Tibial artery (tissue), 4 donors: ENCODE measurements at regions not wholly inside any gene's neighbourhood (a gene's known extent, or its start where the extent isn't known, plus 50 kb on each side); places are given as distances from the start of the nearest gene placed in this dataset.

Experiments used
- DNase-seq, 2 donors: peaks; one replicate each; pipeline ENCODE4 v3.0.0-alpha.2; 2019
- H3K27ac ChIP-seq, 2 donors: fragments of 200-600 bp; sonication (generic) in 1 of 2; 1 replicate in 1 of 2; 2 replicates in 1 of 2; pipeline ENCODE4 v1.5.1; 2018 to 2019; ENCODE audit warnings: mild to moderate bottlenecking in 1 of 2
- H3K27me3 ChIP-seq, 2 donors: fragments of 200-600 bp; sonication (generic) in 1 of 2; one replicate each; pipeline versions ENCODE4 v1.5.1 to v1.6.0; 2016 to 2019
- H3K36me3 ChIP-seq, 3 donors: fragments of 200-600 bp; sonication (generic) in 2 of 3; one replicate each; pipeline ENCODE4 v1.5.1; 2016 to 2019; ENCODE audit warnings: mild to moderate bottlenecking in 2 of 3
- H3K4me1 ChIP-seq, 4 donors: fragments of 200-600 bp; sonication (generic) in 2 of 4; 1 replicate in 3 of 4; 2 replicates in 1 of 4; pipeline ENCODE4 v1.5.1; 2016 to 2019
- H3K4me3 ChIP-seq, 2 donors: fragments of 200-600 bp; sonication (generic) in 1 of 2; 1 replicate in 1 of 2; 2 replicates in 1 of 2; pipeline ENCODE4 v1.5.1; 2018 to 2019; ENCODE audit warnings: mild to moderate bottlenecking in 2 of 2
- H3K9me3 ChIP-seq, 3 donors: fragments of 200-600 bp; sonication (generic) in 1 of 3; one replicate each; pipeline ENCODE4 v1.5.1; 2016 to 2019
- intact Hi-C: fragments of 100-400 bp; cut with DNase I; formaldehyde crosslinking; loops from one replicate; pipeline ENCODE4 v1.15.0; 2023; ENCODE audit warnings: low total_unique reads
- TF ChIP-seq, protein P1 (sequence below), 2 experiments: fragments of 200-600 bp in 1 of 2; fragments of 450-650 bp in 1 of 2; IDR thresholded peaks; one replicate each; pipeline ENCODE4 v1.5.1; 2017 to 2019; ENCODE audit warnings: antibody characterized with exemption in 2 of 2, mild to moderate bottlenecking in 1 of 2, moderate library complexity in 1 of 2

- DNase-seq = no peak
- peaks cover 0 to 11% (median 9%) of the 10 kb centered on the region in 4 donors for H3K4me1 ChIP-seq
- TF ChIP-seq, protein P1, sequence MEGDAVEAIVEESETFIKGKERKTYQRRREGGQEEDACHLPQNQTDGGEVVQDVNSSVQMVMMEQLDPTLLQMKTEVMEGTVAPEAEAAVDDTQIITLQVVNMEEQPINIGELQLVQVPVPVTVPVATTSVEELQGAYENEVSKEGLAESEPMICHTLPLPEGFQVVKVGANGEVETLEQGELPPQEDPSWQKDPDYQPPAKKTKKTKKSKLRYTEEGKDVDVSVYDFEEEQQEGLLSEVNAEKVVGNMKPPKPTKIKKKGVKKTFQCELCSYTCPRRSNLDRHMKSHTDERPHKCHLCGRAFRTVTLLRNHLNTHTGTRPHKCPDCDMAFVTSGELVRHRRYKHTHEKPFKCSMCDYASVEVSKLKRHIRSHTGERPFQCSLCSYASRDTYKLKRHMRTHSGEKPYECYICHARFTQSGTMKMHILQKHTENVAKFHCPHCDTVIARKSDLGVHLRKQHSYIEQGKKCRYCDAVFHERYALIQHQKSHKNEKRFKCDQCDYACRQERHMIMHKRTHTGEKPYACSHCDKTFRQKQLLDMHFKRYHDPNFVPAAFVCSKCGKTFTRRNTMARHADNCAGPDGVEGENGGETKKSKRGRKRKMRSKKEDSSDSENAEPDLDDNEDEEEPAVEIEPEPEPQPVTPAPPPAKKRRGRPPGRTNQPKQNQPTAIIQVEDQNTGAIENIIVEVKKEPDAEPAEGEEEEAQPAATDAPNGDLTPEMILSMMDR (IDR thresholded peaks at IDR 0.05) = no peak
These were observed 213.1 kb downstream of the C7orf25 start for GRCh38 chr7:42698600-42699374.

GRCh38 chr7:42694894-42695507, 216.9 kb downstream of the C7orf25 start:
- no peak for DNase-seq
- intact Hi-C loops = loop anchor here (5.0 kb wide), 1 partner anchor 718 kb away; no protein-coding TSS in a partner anchor
- Histone ChIP-seq H3K4me3 (no peak overlapping the region), H3K27ac (no peak overlapping the region), H3K27me3 (no peaks in the 10 kb centered on the region), H3K4me1 (peaks cover 0 to 30% (median 13%) of the 10 kb centered on the region in 4 donors), H3K36me3 (no peaks in the 10 kb centered on the region), H3K9me3 (no peaks in the 10 kb centered on the region)
- TF ChIP-seq, protein P1 (IDR thresholded peaks at IDR 0.05) = no peak

More at GRCh38 chr7:42698600-42699374, 213.1 kb downstream of the C7orf25 start:
- Histone ChIP-seq H3K36me3 (no peaks in the 10 kb centered on the region), H3K9me3 (no peaks in the 10 kb centered on the region), H3K4me3 (no peak overlapping the region), H3K27ac (no peak overlapping the region), H3K27me3 (no peaks in the 10 kb centered on the region)
- intact Hi-C loops = no loop called here

GRCh38 chr7:42693722-42694121, 218.1 kb downstream of the C7orf25 start:
- no peak for DNase-seq
- Histone ChIP-seq H3K4me1 (peaks cover 0 to 30% (median 13%) of the 10 kb centered on the region in 4 donors), H3K27me3 (no peaks in the 10 kb centered on the region), H3K27ac (no peak overlapping the region), H3K36me3 (no peaks in the 10 kb centered on the region), H3K9me3 (no peaks in the 10 kb centered on the region), H3K4me3 (no peak overlapping the region)
- TF ChIP-seq, protein P1 (IDR thresholded peaks at IDR 0.05) = no peak
- intact Hi-C loops = loop anchor here (5.0 kb wide), 1 partner anchor 716 kb away; no protein-coding TSS in a partner anchor

DNA sequence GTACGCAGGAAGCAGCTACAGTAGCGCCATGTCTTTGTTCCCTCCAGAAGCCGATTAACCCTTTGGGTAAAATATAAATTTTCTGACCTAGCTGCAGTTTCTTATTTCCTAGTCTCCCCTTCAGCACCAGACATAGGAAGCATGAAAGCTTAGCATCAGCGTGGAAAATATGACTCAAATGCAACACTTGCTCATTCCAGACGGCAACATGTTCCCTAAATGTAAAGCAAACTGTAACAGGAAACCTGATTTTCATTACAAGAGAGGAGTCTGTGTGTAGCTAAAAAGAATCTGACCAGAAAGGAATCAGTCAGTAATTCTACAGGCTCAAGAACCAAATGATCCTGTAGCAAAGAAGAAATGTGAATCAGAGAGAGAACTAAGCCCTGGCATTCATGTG, 219.2 kb downstream of the C7orf25 start:
- H3K4me3 ChIP-seq = no peak overlapping the region
- H3K4me1 ChIP-seq = peaks cover 0 to 30% (median 13%) of the 10 kb centered on the region in 4 donors
- H3K27ac ChIP-seq = no peak overlapping the region
- H3K27me3 ChIP-seq = no peaks in the 10 kb centered on the region
- H3K9me3 ChIP-seq = no peaks in the 10 kb centered on the region
- intact Hi-C loops = loop anchor here (5.0 kb wide), 1 partner anchor 715 kb away; no protein-coding TSS in a partner anchor
- TF ChIP-seq, protein P1 (IDR thresholded peaks at IDR 0.05) = no peak
- no peaks in the 10 kb centered on the region for H3K36me3 ChIP-seq
- DNase-seq = no peak

DNA sequence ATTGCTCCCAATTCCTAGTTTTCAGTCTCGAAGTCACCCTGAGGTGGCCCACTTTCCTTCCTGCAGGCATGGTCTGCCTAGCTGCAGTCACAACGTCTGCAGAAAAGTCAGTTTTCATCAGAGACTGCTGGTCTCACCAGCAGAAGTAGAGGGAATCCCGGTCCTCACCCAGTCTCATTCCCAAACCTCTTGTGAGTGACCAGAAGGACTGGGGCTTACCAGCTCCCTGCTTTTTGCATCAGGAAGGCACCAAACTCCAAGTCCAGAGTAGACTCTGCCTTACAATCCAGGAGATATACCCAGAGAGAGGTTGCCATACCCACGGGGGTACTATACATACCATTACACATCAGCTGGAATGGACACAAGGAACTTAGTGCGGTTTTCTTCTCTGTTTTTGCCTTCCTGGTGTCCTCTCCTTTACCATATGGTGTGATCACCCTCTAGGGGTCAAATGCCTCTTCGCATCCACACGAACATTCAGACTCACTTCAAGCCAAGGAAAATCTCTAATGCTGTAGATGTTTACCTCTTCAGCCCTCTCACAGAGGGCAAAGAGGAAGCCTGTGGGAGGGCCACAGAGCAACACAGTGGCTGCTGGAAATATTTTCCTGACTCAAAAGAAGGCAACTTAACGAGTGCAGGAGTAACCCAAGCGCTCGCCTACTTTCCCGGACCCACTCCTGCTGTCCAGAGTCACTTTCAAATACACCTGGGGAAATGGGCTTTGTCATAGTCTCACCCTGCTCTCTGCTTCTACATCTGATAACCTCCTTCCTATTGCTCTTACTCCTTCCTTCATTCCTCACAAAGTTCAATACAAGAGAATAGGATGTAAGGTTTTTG, 220.9 kb downstream of the C7orf25 start:
- intact Hi-C loops = loop anchor here (5.0 kb wide), 1 partner anchor 714 kb away; no protein-coding TSS in a partner anchor
- Histone ChIP-seq H3K4me1 (peaks cover 0 to 30% (median 13%) of the 10 kb centered on the region in 4 donors), H3K36me3 (no peaks in the 10 kb centered on the region), H3K27ac (no peak overlapping the region), H3K4me3 (no peak overlapping the region), H3K9me3 (no peaks in the 10 kb centered on the region), H3K27me3 (no peaks in the 10 kb centered on the region)
- TF ChIP-seq, protein P1 (IDR thresholded peaks at IDR 0.05) = peak; percentile 53 to 57
- DNase-seq = peak in 1 of 2 donors; percentile 29
